ENCODE measurements at regions not wholly inside any gene's neighbourhood (a gene's known extent, or its start where the extent isn't known, plus 50 kb on each side); places are given as distances from the start of the nearest gene placed in this dataset.

- TF ChIP-seq SAP30 (IDR thresholded peaks at IDR 0.05; ENCODE audit: insufficient read depth, insufficient replicate concordance, low read length) = no peak
These were observed 266.8 kb downstream of the MYCN start (continued) for GRCh38 chr2:16207151-16207550.

All from H1 (cell line).